Left ventricle myocardium inferior (tissue), 1 donor: ENCODE measurements at regions not wholly inside any gene's neighbourhood (a gene's known extent, or its start where the extent isn't known, plus 50 kb on each side); places are given as distances from the start of the nearest gene placed in this dataset.

ENCODE experiments used
- DNase-seq: peaks from one replicate; pipeline ENCODE4 v3.0.0-alpha.2; 2020
- H3K27ac ChIP-seq: fragments of 200-600 bp; replicated peaks from 2 replicates; pipeline ENCODE4 v1.8.0; 2021
- H3K27me3 ChIP-seq: fragments of 200-600 bp; 2 replicates; pipeline ENCODE4 v1.8.0; 2021; ENCODE audit warnings: low read depth
- H3K36me3 ChIP-seq: fragments of 200-600 bp; 2 replicates; pipeline ENCODE4 v1.8.0; 2021
- H3K4me1 ChIP-seq: fragments of 200-600 bp; 2 replicates; pipeline ENCODE4 v1.8.0; 2021
- H3K4me3 ChIP-seq: fragments of 200-600 bp; 2 replicates; pipeline ENCODE4 v1.8.0; 2021; ENCODE audit warnings: mild to moderate bottlenecking, moderate library complexity
- H3K9me3 ChIP-seq: fragments of 200-600 bp; replicated peaks from 2 replicates; pipeline ENCODE4 v1.8.0; 2021
- CTCF ChIP-seq: fragments of 200-600 bp; IDR thresholded peaks from 2 replicates; pipeline ENCODE4 v1.8.0; 2021; ENCODE audit warnings: antibody characterized with exemption, mild to moderate bottlenecking, borderline replicate concordance
- intact Hi-C: fragments of 100-400 bp; cut with micrococcal nuclease; formaldehyde crosslinking; loops from one replicate; pipeline ENCODE4 v1.11.0; 2022
- donor health status: DM: no; HTN: yes; CAD: no; lungs with severe emphysema.

GRCh38 chr15:60184579-60184978, 180.5 kb downstream of the FOXB1 start:
- Histone ChIP-seq H3K36me3 (no peaks in the 10 kb centered on the region), H3K27ac (no peak overlapping the region), H3K4me1 (no peaks in the 10 kb centered on the region), H3K27me3 (peaks cover 61% of the 10 kb centered on the region), H3K4me3 (no peak overlapping the region), H3K9me3 (no peaks in the 10 kb centered on the region)
- no peak for TF ChIP-seq CTCF
- DNase-seq = no peak
- intact Hi-C loops = loop anchor here (10.0 kb wide), 1 partner anchor 460 kb away; no protein-coding TSS in a partner anchor

- no peaks in the 10 kb centered on the region for H3K36me3 ChIP-seq
- no peak for TF ChIP-seq CTCF
- no peaks in the 10 kb centered on the region for H3K4me1 ChIP-seq
- intact Hi-C loops = no loop called here
- no peak overlapping the region for H3K4me3 ChIP-seq
- no peak overlapping the region for H3K27ac ChIP-seq
- H3K27me3 ChIP-seq = peaks cover 85% of the 10 kb centered on the region
- H3K9me3 ChIP-seq = no peaks in the 10 kb centered on the region
- DNase-seq = no peak
Observed at GRCh38 chr15:60191016-60191415, 186.9 kb downstream of the FOXB1 start.

GRCh38 chr15:60191821-60192220, 187.7 kb downstream of the FOXB1 start:
- no peak for TF ChIP-seq CTCF

GRCh38 chr15:60195611-60196010, 191.5 kb downstream of the FOXB1 start:
- DNase-seq = no peak
- H3K4me3 ChIP-seq = no peak overlapping the region
- intact Hi-C loops = no loop called here
- H3K27me3 ChIP-seq = peaks cover 84% of the 10 kb centered on the region
- no peaks in the 10 kb centered on the region for H3K36me3 ChIP-seq
- no peaks in the 10 kb centered on the region for H3K4me1 ChIP-seq
- no peaks in the 10 kb centered on the region for H3K9me3 ChIP-seq
- TF ChIP-seq CTCF = no peak
- H3K27ac ChIP-seq = no peak overlapping the region

More at GRCh38 chr15:60191821-60192220, 187.7 kb downstream of the FOXB1 start:
- Histone ChIP-seq H3K27me3 (peaks cover 83% of the 10 kb centered on the region), H3K4me1 (no peaks in the 10 kb centered on the region), H3K4me3 (no peak overlapping the region), H3K36me3 (no peaks in the 10 kb centered on the region), H3K9me3 (no peaks in the 10 kb centered on the region), H3K27ac (no peak overlapping the region)
- intact Hi-C loops = no loop called here
- DNase-seq = no peak

GRCh38 chr15:60204131-60204885, 193.5 kb downstream of the ANXA2 start:
- intact Hi-C loops = no loop called here
- Histone ChIP-seq H3K4me3 (no peak overlapping the region), H3K27me3 (peaks cover 49% of the 10 kb centered on the region), H3K27ac (no peak overlapping the region), H3K4me1 (no peaks in the 10 kb centered on the region), H3K36me3 (no peaks in the 10 kb centered on the region), H3K9me3 (no peaks in the 10 kb centered on the region)
- no peak for DNase-seq
- no peak for TF ChIP-seq CTCF
